ENCODE measurements at regions not wholly inside any gene's neighbourhood (a gene's known extent, or its start where the extent isn't known, plus 50 kb on each side); places are given as distances from the start of the nearest gene placed in this dataset.

- TF ChIP-seq POLR2A (IDR thresholded peaks at IDR 0.05; ENCODE audit: low read depth, low read length) (no peak), TAF1 (IDR thresholded peaks at IDR 0.05; ENCODE audit: borderline replicate concordance, low read depth, low read length) (no peak)
Measured at GRCh38 chr13:31424130-31424729, 224.5 kb downstream of the B3GLCT start.

Data from GM12892 (cell line).